Right hindlimb (tissue), 1 donor: ENCODE measurements at regions not wholly inside any gene's neighbourhood (a gene's known extent, or its start where the extent isn't known, plus 50 kb on each side); places are given as distances from the start of the nearest gene placed in this dataset.

Experiments
- DNase-seq: peaks from one replicate; pipeline ENCODE4 v3.0.0-alpha.2; 2018

DNA sequence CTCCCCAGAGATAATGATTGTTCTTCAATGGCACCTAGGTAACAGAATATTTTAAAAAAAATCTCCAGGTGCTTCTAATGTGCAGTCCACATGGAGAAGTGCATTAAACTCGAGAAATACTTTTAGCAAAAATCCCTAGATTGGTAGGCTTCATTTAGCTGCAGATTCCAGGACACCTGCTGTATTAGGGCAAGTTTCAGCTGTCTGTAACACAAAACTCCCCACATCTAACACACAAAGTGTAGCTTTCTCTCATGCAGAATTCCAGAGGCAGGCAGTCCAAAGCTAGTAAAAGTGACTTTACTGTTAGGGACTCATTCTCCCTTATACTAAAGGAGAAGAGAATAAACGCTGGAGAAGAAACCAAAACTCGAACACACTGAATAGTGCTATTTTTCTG lies 1414.3 kb upstream of the B3GALT2 start:
- DNase-seq = no peak

DNA sequence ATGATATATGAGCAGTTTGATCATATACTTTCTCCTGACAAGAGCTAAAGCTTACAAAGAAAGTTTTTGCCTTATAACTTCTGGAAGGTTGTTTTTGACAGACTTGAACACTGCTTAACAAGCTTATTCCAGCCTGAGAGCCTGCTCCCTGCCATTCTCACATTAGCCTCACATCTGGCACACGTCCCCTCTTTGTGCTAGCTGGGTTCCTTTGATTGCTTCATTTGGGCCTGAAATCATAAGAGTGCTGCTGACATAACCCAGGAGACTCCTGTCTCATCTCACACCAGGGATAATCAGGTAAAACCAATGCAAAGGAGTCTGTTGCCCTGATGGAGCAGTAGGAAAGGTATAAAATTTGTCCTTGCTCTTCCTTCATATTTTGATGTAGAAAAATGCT lies 1411.7 kb upstream of the B3GALT2 start:
- DNase-seq = no peak

DNA sequence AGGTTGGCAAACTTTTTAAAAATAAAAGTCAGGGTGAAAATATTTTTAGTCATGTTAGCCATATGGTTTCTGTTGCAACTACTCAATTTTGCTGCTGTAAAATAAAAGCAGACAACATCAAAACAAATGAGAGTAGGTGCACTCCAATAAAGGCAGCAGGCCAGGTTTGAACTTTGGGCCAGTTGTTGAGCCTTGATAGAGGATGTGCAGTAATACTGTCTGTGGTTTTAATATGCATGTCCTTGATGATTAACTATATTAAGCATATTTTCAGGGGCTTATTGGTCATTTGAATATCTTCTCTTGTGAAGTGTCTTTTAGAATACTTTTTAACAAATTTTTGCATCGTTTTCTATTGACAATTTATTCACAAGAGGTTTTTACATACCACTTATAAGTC lies 1399.9 kb upstream of the B3GALT2 start:
- no peak for DNase-seq

DNA sequence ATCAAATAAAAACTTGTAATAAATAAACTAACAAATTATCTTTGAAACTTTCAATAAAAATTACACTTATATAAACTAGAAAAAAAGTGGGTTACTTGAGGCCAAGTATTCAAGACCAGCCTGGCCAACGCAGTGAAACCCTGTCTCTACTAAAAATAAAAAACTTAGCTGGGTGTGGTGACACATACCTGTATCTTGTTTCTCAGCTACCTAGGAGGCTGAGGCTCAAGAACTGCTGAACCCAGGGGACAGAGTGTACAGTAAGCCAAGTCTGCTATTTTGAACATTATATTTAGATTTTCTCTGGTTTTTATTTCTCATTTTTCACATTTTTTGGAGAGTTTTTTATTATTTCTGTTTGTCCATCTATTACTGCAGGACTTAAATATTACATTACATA lies 1397.6 kb upstream of the B3GALT2 start:
- DNase-seq = no peak

DNA sequence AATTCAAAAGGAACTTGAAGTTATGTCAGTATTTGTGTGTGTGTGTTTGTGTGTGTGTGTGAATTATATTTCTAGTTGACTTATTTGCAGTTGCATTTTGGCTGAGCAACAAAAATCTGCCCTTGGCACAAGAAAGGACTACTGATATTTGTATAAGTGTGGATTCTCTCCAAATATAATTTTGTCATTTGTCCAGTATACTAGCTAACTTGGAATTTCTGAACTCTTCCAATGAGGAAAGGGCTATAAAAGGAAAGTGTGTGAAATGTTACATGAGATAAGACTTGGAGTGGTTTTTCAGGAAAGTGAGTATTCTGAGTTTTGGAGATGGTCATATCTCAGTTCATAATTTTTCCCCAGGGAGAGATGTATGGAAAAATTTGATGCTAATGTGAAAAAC lies 1384.1 kb upstream of the B3GALT2 start:
- no peak for DNase-seq

DNA sequence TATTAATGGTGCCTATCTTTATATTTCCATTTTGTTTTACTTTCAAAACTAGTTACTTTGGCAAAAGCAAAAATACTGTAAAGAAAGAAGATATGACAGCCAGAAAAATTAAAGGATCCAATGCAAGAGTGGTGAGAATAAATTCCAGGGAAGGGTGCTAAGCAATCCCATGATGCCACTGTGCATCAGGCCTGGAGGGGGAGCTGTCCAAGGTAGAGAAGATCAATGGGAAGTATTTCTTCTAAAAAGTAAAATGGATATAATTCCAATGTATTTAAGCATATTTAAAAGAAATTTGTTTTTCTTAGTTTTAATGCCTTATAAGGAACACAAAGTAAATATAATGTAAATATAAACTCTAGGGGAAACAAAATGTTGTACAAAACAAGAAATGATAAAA lies 1382.2 kb upstream of the B3GALT2 start:
- DNase-seq = no peak

DNA sequence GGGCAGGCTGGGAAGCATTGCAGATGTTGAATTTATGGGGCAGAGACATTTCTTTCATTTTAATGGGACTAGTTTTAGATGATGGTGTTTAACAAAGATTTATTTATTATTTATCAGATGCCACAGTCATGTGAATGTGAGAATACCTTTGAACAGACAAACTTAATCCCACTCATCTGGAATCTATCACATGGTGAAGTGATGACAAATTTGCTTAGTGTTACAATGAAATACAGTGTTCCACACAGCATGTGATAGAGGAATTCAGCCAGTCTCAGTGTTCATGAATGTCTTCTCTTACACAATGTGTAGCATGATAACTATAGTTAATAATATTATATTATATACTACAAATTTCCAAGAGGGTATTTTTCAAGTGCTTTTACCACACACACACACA lies 1361.7 kb upstream of the B3GALT2 start:
- no peak for DNase-seq

DNA sequence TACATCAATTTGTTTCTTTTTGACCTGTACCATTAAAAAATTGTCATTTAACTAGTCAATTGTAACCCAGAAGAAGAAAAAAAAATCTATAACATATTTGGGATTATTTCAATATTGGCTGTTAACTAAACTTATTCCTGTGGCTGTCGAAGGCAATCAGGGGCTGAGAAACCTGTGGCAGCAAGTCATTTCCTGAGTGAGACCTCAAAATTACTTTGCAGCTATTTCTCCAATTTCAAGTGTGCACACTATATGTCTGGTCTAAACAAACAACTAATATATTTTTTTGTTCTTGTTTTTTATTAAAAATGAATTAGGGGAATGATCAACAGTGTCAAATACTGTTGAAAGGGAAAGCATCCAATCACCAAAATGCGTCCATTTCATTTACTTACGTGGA lies 1357.6 kb upstream of the B3GALT2 start:
- DNase-seq = no peak

DNA sequence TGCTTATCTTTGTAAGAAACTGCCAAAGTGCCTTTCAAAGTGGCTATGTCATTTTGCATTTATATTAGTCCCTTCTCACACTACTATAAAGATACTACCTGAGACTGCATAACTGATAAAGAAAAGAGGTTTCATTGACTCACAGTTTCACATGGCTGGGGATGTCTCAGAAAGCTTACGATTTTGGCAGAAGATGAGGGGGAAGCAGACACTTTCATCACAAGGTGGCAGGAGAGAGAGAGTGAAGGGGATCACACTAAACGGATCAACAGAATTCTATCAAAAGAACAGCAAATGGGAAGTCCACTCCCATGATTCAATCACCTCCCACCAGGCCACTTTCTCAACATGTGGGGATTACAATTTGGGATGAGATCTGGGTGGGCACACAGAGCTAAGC lies 1352.0 kb upstream of the B3GALT2 start:
- no peak for DNase-seq

DNA sequence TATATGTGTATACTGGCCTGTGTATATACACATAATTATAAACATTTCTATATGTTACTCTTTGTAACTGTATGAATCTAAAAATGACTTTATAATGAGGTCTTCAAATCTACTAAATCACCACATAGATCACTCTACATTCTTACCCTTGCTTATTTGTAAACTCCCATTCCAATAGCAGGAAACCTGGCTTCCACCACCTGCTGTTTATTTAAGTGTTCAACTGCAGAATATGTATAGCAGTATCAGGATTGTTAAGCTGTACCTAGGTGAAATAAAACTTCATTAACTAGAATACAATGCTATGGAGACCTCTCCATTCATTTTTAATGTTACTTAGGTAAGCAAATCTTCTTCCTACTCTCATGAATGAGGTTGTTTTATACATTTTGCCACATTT lies 1351.1 kb upstream of the B3GALT2 start:
- DNase-seq = no peak

DNA sequence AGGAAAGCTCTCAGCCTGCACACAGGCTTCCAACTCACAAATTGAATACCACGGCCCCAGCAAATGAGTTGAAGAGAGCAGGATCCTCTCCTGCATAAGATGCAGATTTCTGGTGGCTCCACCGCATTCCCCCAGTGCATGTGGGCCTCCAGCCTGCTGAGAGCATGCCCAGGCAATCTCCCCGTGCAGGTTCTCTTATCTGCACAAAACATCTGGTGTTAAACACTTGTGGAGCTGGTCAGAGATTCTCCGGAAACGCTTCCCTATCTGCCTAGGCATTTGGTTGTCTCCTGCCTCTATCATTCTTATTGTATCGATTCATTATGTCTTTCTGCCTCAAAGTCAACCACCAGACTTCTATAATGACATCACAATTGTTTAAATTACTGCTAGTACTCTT lies 1349.0 kb upstream of the B3GALT2 start:
- DNase-seq = no peak

DNA sequence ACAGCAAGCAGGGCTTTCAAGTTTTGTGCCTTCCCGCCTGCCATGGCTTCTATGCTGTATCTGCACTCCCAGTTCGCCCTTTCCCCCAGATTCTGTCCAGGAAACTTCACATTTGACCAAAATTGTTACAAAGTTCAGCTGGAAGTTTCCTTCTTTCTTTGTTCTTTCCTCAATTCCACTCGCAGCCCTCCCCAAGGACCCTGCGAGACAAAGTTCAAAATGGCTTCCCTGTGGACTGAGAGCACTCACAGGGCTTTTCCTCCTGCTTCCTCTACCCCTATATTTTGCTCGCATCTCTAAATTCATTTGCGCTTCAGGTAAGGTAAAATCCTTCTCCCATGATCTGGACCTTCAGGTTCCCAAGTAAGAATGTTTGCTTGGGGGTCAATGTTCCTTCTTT lies 1348.4 kb upstream of the B3GALT2 start:
- DNase-seq = no peak

DNA sequence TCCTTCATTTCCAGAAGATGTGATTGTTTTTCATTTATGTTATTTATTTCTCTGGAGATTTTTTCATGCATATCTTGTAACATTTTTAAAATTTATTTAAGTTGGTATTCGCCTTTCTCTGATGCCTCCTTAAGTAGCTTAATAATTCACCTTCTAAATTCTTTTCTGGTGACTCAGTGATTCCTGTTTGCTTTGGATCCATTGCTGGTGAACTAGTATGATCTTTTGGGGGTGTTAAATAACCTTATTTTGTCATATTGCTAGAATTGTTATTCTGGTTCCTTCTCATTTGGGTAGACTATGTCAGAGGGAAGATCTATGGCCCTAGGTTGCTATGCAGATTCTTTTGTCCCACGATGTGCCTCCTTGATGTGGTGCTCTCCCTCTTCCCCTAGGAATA lies 1347.2 kb upstream of the B3GALT2 start:
- no peak for DNase-seq

DNA sequence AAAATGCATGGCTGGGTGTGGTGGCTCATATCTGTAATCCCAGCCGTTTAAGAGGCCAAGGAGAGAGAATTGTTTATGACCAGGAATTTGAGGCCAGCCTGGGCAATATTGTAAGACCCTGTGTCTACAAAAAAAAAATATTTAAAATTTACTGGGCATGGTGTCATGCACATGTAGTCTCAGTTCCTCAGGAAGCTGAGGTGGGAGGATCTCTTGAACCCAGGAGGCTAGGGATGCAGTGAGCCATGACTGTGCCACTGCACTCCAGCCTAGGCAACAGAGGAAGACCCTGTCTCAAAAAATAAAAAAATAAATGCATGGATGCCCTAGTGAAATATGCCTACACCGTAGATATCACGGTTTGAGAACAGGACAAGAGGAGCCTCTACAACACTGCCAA lies 1331.2 kb upstream of the B3GALT2 start:
- DNase-seq = no peak

DNA sequence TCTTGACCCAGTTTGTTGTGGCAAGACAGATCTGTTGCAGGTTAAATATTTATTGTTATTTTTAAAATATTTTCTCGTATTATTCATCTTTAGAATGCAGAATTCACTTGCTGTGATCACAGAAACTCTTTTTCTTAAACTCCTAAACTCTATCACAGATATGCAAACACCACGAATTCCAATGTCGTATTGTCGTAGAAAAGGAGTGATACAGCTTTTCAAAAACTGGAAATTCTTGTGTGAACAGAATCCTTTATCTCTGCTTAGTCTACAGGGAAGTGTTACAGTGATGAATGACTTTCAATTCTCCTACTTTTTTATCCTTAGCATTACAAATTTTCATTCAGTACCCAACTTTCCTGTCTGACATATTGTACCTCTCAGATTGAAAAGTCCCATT lies 1329.5 kb upstream of the B3GALT2 start:
- DNase-seq = no peak

DNA sequence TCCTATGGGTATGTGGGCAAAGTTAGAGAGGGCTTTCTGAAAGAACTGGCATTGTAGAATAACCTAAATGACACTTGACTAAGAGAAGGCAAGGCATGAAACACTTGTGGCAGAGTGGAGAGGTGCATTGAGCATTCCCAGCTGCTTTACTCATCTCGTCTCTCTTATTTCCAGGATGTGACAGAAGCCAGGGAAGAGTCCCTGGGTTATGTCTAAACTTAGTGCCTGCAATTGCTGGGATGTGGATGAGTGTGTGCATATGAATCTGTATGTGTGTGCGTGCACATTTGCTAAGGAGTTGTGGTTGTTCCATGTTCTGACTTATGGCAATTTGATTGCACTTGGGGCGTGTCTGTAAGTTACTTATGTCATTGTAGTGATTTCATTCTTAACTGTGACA lies 1326.5 kb upstream of the B3GALT2 start:
- peak; percentile 21 for DNase-seq

DNA sequence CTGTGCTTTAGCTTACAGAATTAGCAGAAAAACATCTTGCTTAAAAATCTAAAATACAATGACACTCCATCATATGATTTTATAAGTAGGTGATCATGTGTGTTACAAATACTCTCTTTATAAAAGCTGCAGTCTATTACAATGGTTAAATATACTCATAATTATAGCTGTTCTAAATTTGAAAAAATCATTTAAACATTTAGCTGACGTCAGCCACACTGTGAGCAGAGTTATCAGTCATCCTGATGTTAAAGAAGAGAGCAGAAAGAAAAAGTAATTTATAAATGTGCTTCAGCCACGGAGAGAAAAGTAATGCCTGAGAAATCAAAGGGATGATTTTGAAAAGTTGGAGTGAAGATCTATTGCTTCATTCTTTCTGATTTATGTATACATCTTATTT lies 1325.9 kb upstream of the B3GALT2 start:
- no peak for DNase-seq

DNA sequence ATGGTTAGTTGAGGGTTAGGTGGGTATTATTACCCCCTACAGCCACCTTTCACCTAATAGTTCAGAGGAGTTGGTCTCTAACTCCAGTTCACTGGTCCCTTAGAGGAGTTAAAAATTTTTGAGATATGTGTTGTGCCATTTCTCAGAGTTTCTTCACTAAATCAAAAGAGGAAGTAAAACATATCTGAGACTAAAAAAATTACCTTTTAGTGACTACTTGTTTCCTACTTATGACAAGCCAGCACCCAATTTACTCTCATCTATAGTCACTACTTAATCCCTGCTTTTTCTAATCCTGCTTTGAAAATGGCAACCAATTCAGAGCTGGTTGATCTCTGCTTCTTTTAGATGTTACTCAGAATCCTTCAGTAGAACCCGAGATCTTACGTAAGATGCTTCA lies 1316.8 kb upstream of the B3GALT2 start:
- no peak for DNase-seq

DNA sequence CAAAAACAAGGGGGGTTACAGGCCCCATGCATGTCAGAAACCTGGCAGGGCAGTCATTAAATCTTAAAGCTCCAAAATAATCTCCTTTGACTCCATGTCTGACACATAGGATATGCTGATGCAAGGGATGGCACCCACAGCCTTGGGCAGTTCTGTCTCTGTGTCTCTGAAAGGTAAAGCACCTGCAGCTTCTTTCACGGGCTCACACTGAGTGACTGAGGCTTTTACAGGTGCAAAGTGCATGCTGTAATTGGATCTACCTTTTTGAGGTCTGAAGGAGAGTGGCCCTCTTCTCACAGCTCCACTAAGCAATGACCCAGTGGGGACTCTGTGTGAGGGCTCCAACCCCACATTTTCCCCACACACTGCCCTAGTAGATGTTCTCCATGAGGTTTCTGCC lies 1309.0 kb upstream of the B3GALT2 start:
- no peak for DNase-seq

DNA sequence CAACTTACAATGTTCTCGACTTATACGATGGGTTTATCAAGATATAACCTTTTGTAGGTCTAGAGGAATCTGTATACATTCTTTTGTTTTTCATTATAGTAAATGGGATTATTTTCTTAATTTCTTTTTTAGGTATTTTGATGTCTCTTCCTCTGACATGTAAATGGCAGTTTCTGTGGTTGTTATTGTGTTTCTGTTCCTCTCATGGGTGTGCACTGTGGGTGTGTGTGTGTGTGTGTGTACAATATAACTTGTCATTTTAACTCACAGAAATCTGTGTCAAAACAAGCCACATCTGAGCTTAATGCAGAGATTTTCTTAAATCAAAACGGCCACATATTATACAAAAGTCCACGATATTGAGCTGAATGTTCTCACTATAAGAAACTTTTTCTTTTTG lies 1300.8 kb upstream of the B3GALT2 start:
- DNase-seq = no peak

DNA sequence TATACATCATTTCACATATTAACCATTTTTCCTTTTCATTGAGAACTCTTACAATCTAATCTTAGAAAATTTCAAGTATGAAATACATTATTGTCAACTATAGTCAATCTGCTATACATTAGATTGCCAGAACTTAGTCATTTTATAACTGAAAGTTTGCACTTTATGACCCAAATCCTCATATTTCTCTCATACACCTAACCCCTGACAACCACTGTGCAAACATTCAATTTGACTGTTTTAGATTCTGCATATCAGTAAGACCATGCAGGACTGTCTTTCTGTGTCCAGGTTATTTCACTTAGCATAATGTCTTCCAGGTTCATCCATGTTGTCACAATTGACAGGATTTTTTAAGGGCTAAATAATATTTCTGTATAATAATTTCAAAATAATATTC lies 1299.0 kb upstream of the B3GALT2 start:
- DNase-seq = no peak

DNA sequence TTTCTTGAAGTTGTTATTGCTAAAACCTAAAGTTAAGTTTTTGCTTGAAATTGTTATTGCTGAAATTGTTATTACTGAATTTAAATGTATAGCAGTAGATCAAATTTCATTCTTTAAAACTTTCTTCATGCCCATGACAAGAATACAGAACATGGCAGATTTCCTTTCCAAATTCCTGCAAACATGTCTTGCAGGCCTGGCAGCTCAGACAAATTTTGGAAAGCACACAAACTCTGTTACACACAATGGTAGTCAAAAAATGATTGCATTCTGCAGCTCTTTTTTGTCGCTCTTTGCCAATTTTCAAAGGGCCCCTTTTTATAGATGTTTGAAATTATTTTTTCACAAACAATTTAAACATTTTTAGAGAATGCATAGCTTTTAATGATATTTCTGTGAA lies 1292.3 kb upstream of the B3GALT2 start:
- no peak for DNase-seq

DNA sequence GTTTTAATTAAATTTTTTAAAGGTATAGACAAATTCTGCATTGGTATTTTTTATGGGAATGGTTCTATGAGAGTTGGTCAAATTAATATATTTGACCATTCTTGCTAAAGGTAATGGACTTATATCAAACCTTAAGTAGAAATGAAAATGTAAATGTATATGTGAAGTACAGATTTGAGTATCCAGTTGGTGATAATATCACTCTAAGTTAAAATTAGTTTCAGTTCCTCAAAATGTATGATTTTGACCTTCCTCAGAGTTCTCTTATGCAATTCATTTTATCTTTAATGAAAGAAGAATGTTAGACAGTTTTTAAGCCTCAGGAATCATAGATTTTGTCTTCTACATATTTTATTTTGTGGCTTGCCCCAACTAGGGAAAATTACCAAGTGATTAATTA lies 1291.5 kb upstream of the B3GALT2 start:
- no peak for DNase-seq

DNA sequence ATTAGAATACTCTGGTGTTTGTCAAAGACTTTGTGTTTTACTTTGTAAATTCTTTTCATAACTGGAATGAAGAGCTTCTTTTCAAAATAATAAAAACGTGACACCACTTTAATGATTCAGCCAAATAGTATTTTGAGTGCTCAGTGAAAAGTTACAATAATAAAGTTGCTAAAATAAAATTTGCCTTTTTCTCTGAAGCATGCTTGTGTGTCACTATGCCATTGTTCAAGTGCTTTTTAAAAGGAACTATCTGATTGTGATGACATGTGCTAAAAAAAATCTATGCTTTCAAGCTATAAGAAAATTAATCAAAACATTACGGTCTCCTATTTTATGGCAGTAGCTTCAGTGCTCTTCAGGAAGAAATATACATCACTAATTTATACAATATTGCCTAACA lies 1290.5 kb upstream of the B3GALT2 start:
- no peak for DNase-seq

DNA sequence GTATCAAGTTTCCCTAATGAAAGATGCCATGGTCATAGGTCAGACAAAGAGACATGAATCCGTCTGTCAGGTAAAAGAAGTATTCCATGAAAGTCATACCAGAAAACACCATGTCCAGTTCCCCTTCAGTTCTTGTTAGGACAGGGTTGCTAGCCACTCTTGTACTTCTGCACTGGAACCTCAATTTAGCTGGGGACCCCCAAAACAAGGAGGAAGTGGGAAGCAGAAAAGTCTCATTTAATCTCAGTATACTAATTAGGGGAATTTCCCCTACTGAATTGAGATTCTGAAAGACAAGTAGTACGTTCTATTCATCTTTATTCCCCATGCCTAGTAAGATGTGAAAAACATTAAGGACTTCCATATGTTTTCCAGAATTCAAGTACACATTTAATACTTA lies 1289.9 kb upstream of the B3GALT2 start:
- no peak for DNase-seq

DNA sequence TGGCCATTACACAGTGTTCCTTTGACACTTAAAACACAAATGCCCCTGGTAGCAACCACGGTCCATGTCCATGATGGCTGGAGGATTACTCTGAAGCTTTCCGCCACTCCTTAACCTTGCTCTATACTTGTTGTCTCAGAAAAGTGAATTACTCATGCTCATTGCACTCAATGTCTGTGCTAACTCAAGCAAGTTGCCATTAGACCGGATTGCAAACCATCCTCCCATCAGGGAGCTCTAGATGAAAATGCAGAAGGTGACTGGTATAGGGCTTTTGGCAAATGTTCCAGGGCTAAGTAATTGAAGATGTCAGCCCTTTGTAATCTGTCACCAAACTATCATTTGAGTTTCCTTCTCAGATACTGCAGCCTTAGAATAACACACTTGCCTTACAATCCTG lies 1288.3 kb upstream of the B3GALT2 start:
- no peak for DNase-seq

DNA sequence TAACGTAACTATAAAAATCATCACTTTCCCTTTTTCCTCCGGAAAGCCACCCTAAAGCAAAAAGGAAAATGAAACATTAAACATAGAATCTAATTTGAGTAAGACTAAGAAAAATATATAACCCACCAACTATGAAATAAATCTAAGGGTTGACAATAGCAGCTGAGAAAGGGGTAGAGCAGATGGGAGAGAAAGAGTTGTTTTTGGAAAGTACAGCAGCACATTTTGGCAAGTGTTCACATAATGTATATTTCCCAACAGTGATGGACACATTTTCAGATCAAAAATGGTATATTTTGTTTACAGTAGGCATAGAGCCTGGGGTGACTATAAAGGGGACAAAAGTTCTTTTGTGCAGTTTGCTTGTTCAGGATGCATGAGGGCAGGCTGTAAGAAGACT lies 1287.4 kb upstream of the B3GALT2 start:
- DNase-seq = no peak
